LoVo (cell line): ENCODE measurements at regions not wholly inside any gene's neighbourhood (a gene's known extent, or its start where the extent isn't known, plus 50 kb on each side); places are given as distances from the start of the nearest gene placed in this dataset.
"Not testable (repeated sequence)": the region's sequence is repeated elsewhere in the genome, so short reads cannot be mapped to it uniquely, and the experiment has no call there.

Experiments
- DNase-seq: peaks from one replicate; pipeline ENCODE4 v3.0.0-alpha.2; 2016; ENCODE audit warnings: low spot score

GRCh38 chr3:161691677-161692076, 195.1 kb downstream of the OTOL1 start:
- no peak for DNase-seq

GRCh38 chr3:161694682-161695564, 198.3 kb downstream of the OTOL1 start:
- DNase-seq = no peak

- DNase-seq = no peak
Observed at GRCh38 chr3:161695811-161696210, 199.2 kb downstream of the OTOL1 start.

- DNase-seq = no peak
Observed at GRCh38 chr3:161700998-161701397, 204.4 kb downstream of the OTOL1 start.

GRCh38 chr3:161707253-161707652, 210.6 kb downstream of the OTOL1 start:
- DNase-seq = not testable (repeated sequence)

GRCh38 chr3:161713731-161714130, 217.1 kb downstream of the OTOL1 start:
- no peak for DNase-seq

GRCh38 chr3:161731968-161732367, 235.4 kb downstream of the OTOL1 start:
- no peak for DNase-seq

GRCh38 chr3:161737171-161737570, 240.6 kb downstream of the OTOL1 start:
- no peak for DNase-seq

- no peak for DNase-seq
Observed at GRCh38 chr3:161740421-161740820, 243.8 kb downstream of the OTOL1 start.

GRCh38 chr3:161744366-161744765, 247.8 kb downstream of the OTOL1 start:
- DNase-seq = no peak

GRCh38 chr3:161745741-161746140, 249.1 kb downstream of the OTOL1 start:
- no peak for DNase-seq

GRCh38 chr3:161748049-161748448, 251.4 kb downstream of the OTOL1 start:
- DNase-seq = no peak

GRCh38 chr3:161754420-161755053, 257.9 kb downstream of the OTOL1 start:
- no peak for DNase-seq

- no peak for DNase-seq
Observed at GRCh38 chr3:161759444-161759843, 262.8 kb downstream of the OTOL1 start.

- DNase-seq = no peak
Observed at GRCh38 chr3:161766331-161766730, 269.7 kb downstream of the OTOL1 start.

GRCh38 chr3:161770484-161771386, 274.1 kb downstream of the OTOL1 start:
- no peak for DNase-seq

GRCh38 chr3:161781381-161781780, 284.8 kb downstream of the OTOL1 start:
- no peak for DNase-seq

GRCh38 chr3:161793194-161793930, 296.8 kb downstream of the OTOL1 start:
- no peak for DNase-seq

GRCh38 chr3:161794551-161794950, 297.9 kb downstream of the OTOL1 start:
- DNase-seq = no peak

GRCh38 chr3:161796312-161796711, 299.7 kb downstream of the OTOL1 start:
- DNase-seq = no peak

- no peak for DNase-seq
Observed at GRCh38 chr3:161796780-161797179, 300.2 kb downstream of the OTOL1 start.

- no peak for DNase-seq
Observed at GRCh38 chr3:161798016-161798415, 301.4 kb downstream of the OTOL1 start.
